K562 (cell line): ENCODE measurements at regions not wholly inside any gene's neighbourhood (a gene's known extent, or its start where the extent isn't known, plus 50 kb on each side); places are given as distances from the start of the nearest gene placed in this dataset.

ENCODE experiments used
- ATAC-seq: fragments of 200-7000 bp; cut with Tn5 transposase; 3 replicates; pipeline ENCODE4 v1.9.1; 2020; ENCODE audit warnings: moderate library complexity
- BruUV-seq: library from RNA; stranded (reverse); fragments of 400-500 nt; replicated peaks from 2 replicates; lab custom pipeline; 2021; lab: Mats Ljungman, UMichigan
- CTCF ChIA-PET: fragments of 300-600 bp; formaldehyde crosslinking; extraction: SDS; loops from one replicate; lab custom pipeline; 2021; ENCODE audit warnings: low intra/inter-chr PET ratio; lab: Yijun Ruan, JAX
- POLR2A ChIA-PET: fragments of 300-600, 350-650 bp; sonication (Branson Sonifier 250); formaldehyde crosslinking; extraction: SDS; loops from one replicate; lab custom pipeline; 2021; ENCODE audit warnings: antibody characterized with exemption, inconsistent platforms; lab: Yijun Ruan, JAX
- DNase-seq, 4 experiments: peaks; one replicate each; pipeline versions ENCODE4 v3.0.0 to v3.0.0-alpha.2; 2011 to 2018; ENCODE audit warnings: low spot score in 3 of 4, mixed read lengths in 3 of 4; ENCODE audit errors: extremely low read depth in 1 of 4
- FAIRE-seq: peaks from 2 replicates; lab custom pipeline; 2011; peaks lifted over from hg19 to GRCh38; lab: Jason Lieb, UNC
- H2AFZ ChIP-seq: 2 replicates; pipeline ENCODE4 v1.6.0; 2011; ENCODE audit warnings: low read depth, low read length, control low read depth, inconsistent platforms
- H3K27ac ChIP-seq: fragments of 200-600 bp; 3 replicates; pipeline ENCODE4 v1.8.0; 2011; ENCODE audit warnings: low read depth, mild to moderate bottlenecking, control low read depth, inconsistent platforms, low read length, moderate library complexity, mixed read lengths; ENCODE audit errors: extremely low read depth
- H3K27me3 ChIP-seq, 2 experiments: fragments of 300-600 bp in 1 of 2; 2 replicates in 1 of 2; 3 replicates in 1 of 2; pipeline versions ENCODE4 v1.6.0 to v1.8.0; 2011; ENCODE audit warnings: inconsistent platforms in 2 of 2, low read length in 2 of 2, mild to moderate bottlenecking in 1 of 2, mixed read lengths in 1 of 2, moderate library complexity in 1 of 2; ENCODE audit not compliant: control insufficient read depth in 2 of 2, insufficient read depth in 2 of 2
- H3K36me3 ChIP-seq: fragments of 300-600 bp; 3 replicates; pipeline ENCODE4 v1.8.0; 2011; ENCODE audit warnings: mild to moderate bottlenecking, low read length, inconsistent platforms; ENCODE audit not compliant: control insufficient read depth, insufficient read depth
- H3K4me1 ChIP-seq, 2 experiments: fragments of 200-600 bp in 1 of 2; replicated peaks in 1 of 2; 2 replicates in 1 of 2; 3 replicates in 1 of 2; pipeline versions ENCODE4 v1.5.1 to v1.8.0; 2011; ENCODE audit warnings: inconsistent platforms in 2 of 2, low read length in 2 of 2, mild to moderate bottlenecking in 1 of 2, mixed read lengths in 1 of 2, moderate library complexity in 1 of 2; ENCODE audit not compliant: control insufficient read depth in 2 of 2, insufficient read depth in 2 of 2
- H3K4me2 ChIP-seq: 2 replicates; pipeline ENCODE4 v1.6.1; 2011; ENCODE audit warnings: low read length, control low read depth, inconsistent platforms, mixed read lengths; ENCODE audit not compliant: insufficient read depth
- H3K4me3 ChIP-seq: fragments of 200-600 bp; sonication (generic), shearing (Covaris generic); 2 replicates; pipeline ENCODE4 v1.5.1; 2016; ENCODE audit warnings: control low read depth, inconsistent platforms
- H3K79me2 ChIP-seq: fragments of 200-600 bp; 3 replicates; pipeline ENCODE4 v1.8.0; 2011; ENCODE audit warnings: low read length, inconsistent platforms; ENCODE audit not compliant: control insufficient read depth, insufficient read depth
- H3K9ac ChIP-seq, 2 experiments: 2 replicates each; pipeline versions ENCODE4 v1.6.0 to v1.6.1; 2011; ENCODE audit warnings: low read depth in 2 of 2, low read length in 2 of 2, control low read depth in 1 of 2, inconsistent platforms in 1 of 2, mild to moderate bottlenecking in 1 of 2, mixed read lengths in 1 of 2; ENCODE audit not compliant: insufficient read depth in 1 of 2
- H3K9me1 ChIP-seq: one replicate; pipeline ENCODE4 v1.6.0; 2011; ENCODE audit warnings: inconsistent platforms, mild to moderate bottlenecking, low read length, moderate library complexity; ENCODE audit not compliant: control insufficient read depth, insufficient read depth
- H3K9me3 ChIP-seq: replicated peaks from 2 replicates; pipeline ENCODE4 v1.5.1; 2011; ENCODE audit warnings: low read depth, low read length, inconsistent platforms; ENCODE audit not compliant: control insufficient read depth, insufficient read depth
- H4K20me1 ChIP-seq: replicated peaks from 2 replicates; pipeline ENCODE4 v1.6.1; 2011; ENCODE audit warnings: low read length, inconsistent platforms, mixed read lengths; ENCODE audit not compliant: control insufficient read depth, insufficient read depth
- ASH1L ChIP-seq: fragments of 450-650 bp; IDR thresholded peaks from 2 replicates; pipeline ENCODE4 v1.6.1; 2018; ENCODE audit warnings: borderline replicate concordance, mild to moderate bottlenecking, low read depth; ENCODE audit not compliant: partially characterized antibody
- CREM ChIP-seq: IDR thresholded peaks from 2 replicates; pipeline ENCODE4 v1.6.1; 2014; ENCODE audit warnings: antibody characterized with exemption, low read depth
- DACH1 ChIP-seq: fragments of 450-650 bp; IDR thresholded peaks from 2 replicates; pipeline ENCODE4 v1.6.1; 2018; ENCODE audit not compliant: partially characterized antibody
- HDAC1 ChIP-seq, 2 experiments: fragments of 450-650 bp; IDR thresholded peaks; 2 replicates each; pipeline ENCODE4 v1.6.1; 2016 to 2017; ENCODE audit warnings: inconsistent platforms in 1 of 2, mild to moderate bottlenecking in 1 of 2, moderate library complexity in 1 of 2
- HDAC2 ChIP-seq: fragments of 450-650 bp; IDR thresholded peaks from 2 replicates; pipeline ENCODE4 v1.6.1; 2016; ENCODE audit warnings: mild to moderate bottlenecking
- KAT8 ChIP-seq: fragments of 450-650 bp; IDR thresholded peaks from 2 replicates; pipeline ENCODE4 v1.6.1; 2016; ENCODE audit warnings: low read depth, mild to moderate bottlenecking
- PRMT5 ChIP-seq: sonication (generic); formaldehyde crosslinking; IDR thresholded peaks from 2 replicates; pipeline ENCODE4 v1.5.0; 2020; ENCODE audit warnings: missing genetic modification reagents
- RCOR1 ChIP-seq, 2 experiments: IDR thresholded peaks; 2 replicates each; pipeline ENCODE4 v1.6.1; 2012; ENCODE audit warnings: low read depth in 2 of 2, low read length in 2 of 2, borderline replicate concordance in 1 of 2, improper control_type of control experiment in 1 of 2
- ZNF263 ChIP-seq: sonication (generic); formaldehyde crosslinking; IDR thresholded peaks from 2 replicates; pipeline ENCODE4 v1.8.0; 2022; ENCODE audit warnings: mild to moderate bottlenecking, missing genetic modification reagents, borderline replicate concordance
- ZNF766 ChIP-seq: fragments of 200-800 bp; sonication (Bioruptor generic); conservative IDR thresholded peaks from 2 replicates; pipeline ENCODE4 v1.6.1; 2016; ENCODE audit warnings: missing genetic modification characterization, missing compliant biosample characterization
- WGBS: fragments of 100-300 bp; shearing (Covaris generic); methylation state at CpG from one replicate; pipeline ENCODE4 v1.1.6; 2016; ENCODE audit warnings: low coverage, mixed read lengths; ENCODE audit not compliant: insufficient coverage; ENCODE audit errors: missing lambda C conversion rate; 5-methylcytosine and 5-hydroxymethylcytosine counted together
- in situ Hi-C: fragments of 300-500 bp; cut with MboI; formaldehyde crosslinking; loops from 4 replicates; pipeline ENCODE4 v1.15.0; 2018; ENCODE audit warnings: inconsistent platforms, mixed read lengths
- intact Hi-C: fragments of 100-400 bp; cut with micrococcal nuclease; formaldehyde crosslinking; loops from 2 replicates; pipeline ENCODE4 v1.14.2; 2022
- TF ChIP-seq, protein P1 (sequence below), 2 experiments: fragments of 450-650 bp; IDR thresholded peaks; 2 replicates each; pipeline ENCODE4 v1.6.1; 2018; ENCODE audit warnings: mild to moderate bottlenecking in 2 of 2, low read depth in 1 of 2; ENCODE audit not compliant: partially characterized antibody in 2 of 2
- TF ChIP-seq, protein P2 (sequence below): sonication (generic); formaldehyde crosslinking; IDR thresholded peaks from 2 replicates; pipeline ENCODE4 v1.8.0; 2022; ENCODE audit warnings: missing genetic modification reagents, mild to moderate bottlenecking, moderate library complexity, borderline replicate concordance
- TF ChIP-seq, protein P3 (sequence below): sonication (generic); formaldehyde crosslinking; IDR thresholded peaks from 2 replicates; pipeline ENCODE4 v1.8.0; 2022; ENCODE audit warnings: mild to moderate bottlenecking, missing genetic modification reagents

DNA sequence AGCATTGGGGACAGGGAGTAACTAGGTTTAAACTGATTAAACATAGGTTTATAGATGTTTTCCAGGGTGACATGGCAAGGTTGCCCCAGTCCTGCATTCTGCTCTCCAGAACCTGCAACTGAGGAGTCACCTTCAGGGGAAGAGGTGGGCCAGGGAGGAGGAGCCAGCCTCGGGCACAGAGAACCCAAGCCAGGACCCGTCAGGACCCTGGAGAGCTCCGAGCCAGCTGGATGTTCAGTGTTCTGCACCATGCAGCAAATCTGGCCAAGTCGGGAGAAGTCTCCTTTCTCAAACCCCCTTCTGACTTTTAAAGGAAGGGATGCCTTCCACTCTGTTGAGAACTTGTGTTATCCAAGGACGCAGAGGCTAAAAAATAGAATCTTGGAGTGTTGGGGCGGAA, 62.1 kb upstream of the SLC6A11 start:
- no peak overlapping the region for H3K4me3 ChIP-seq
- in situ Hi-C loops (loop anchor here (25.0 kb wide), 1 partner anchor 908 kb away; no protein-coding TSS in a partner anchor), intact Hi-C loops (loop anchor here (10.0 kb wide), 1 partner anchor 231 kb away; no protein-coding TSS in a partner anchor)
- ChIA-PET CTCF (no interaction called here), POLR2A (no interaction called here)
- H4K20me1 ChIP-seq: peaks cover 2% of the 10 kb centered on the region; the same call in 1 of the 2 replicates
- FAIRE-seq (peak; percentile 75), ATAC-seq (peak; percentile 67), DNase-seq (peak; percentile 55 to 68 (median 61))
- H3K4me1 ChIP-seq: no peaks in the 10 kb centered on the region
- no peak overlapping the region for H2AFZ ChIP-seq
- no peaks in the 10 kb centered on the region for H3K36me3 ChIP-seq
- no peak overlapping the region for H3K9ac ChIP-seq
- H3K9me1 ChIP-seq: no peaks in the 10 kb centered on the region
- BruUV-seq: no TSS peak
- no peaks in the 10 kb centered on the region; a peak in 1 of 5 replicates for H3K27me3 ChIP-seq
- no peak overlapping the region for H3K4me2 ChIP-seq
- no peaks in the 10 kb centered on the region for H3K9me3 ChIP-seq
- no peaks in the 10 kb centered on the region for H3K79me2 ChIP-seq
- 0% methylated on average over 6 of the region's 6 CpGs for WGBS
- no peak overlapping the region for H3K27ac ChIP-seq
- TF ChIP-seq, protein P1, sequence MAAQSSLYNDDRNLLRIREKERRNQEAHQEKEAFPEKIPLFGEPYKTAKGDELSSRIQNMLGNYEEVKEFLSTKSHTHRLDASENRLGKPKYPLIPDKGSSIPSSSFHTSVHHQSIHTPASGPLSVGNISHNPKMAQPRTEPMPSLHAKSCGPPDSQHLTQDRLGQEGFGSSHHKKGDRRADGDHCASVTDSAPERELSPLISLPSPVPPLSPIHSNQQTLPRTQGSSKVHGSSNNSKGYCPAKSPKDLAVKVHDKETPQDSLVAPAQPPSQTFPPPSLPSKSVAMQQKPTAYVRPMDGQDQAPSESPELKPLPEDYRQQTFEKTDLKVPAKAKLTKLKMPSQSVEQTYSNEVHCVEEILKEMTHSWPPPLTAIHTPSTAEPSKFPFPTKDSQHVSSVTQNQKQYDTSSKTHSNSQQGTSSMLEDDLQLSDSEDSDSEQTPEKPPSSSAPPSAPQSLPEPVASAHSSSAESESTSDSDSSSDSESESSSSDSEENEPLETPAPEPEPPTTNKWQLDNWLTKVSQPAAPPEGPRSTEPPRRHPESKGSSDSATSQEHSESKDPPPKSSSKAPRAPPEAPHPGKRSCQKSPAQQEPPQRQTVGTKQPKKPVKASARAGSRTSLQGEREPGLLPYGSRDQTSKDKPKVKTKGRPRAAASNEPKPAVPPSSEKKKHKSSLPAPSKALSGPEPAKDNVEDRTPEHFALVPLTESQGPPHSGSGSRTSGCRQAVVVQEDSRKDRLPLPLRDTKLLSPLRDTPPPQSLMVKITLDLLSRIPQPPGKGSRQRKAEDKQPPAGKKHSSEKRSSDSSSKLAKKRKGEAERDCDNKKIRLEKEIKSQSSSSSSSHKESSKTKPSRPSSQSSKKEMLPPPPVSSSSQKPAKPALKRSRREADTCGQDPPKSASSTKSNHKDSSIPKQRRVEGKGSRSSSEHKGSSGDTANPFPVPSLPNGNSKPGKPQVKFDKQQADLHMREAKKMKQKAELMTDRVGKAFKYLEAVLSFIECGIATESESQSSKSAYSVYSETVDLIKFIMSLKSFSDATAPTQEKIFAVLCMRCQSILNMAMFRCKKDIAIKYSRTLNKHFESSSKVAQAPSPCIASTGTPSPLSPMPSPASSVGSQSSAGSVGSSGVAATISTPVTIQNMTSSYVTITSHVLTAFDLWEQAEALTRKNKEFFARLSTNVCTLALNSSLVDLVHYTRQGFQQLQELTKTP (IDR thresholded peaks at IDR 0.05; ENCODE audit: low read depth in 1 of 2, partially characterized antibody in 2 of 2): peak in 1 of 2 experiments; percentile 72
- TF ChIP-seq PRMT5 (CRISPR knock-in tag): peak; percentile 87; the same call in 1 of the 2 replicates
- TF ChIP-seq DACH1: peak; percentile 43
- TF ChIP-seq HDAC1 (IDR thresholded peaks at IDR 0.05): 0 out of 4 replicates have a peak, but pooled peaks of 1 of the 2 experiments have one; percentile 21
- TF ChIP-seq KAT8: no peak
- peak; percentile 31; the same call in 1 of the 2 replicates for TF ChIP-seq ZNF263 (CRISPR knock-in tag)
- TF ChIP-seq, protein P2, sequence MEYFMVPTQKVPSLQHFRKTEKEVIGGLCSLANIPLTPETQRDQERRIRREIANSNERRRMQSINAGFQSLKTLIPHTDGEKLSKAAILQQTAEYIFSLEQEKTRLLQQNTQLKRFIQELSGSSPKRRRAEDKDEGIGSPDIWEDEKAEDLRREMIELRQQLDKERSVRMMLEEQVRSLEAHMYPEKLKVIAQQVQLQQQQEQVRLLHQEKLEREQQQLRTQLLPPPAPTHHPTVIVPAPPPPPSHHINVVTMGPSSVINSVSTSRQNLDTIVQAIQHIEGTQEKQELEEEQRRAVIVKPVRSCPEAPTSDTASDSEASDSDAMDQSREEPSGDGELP (CRISPR knock-in tag): peak; percentile 94
- TF ChIP-seq RCOR1 (IDR thresholded peaks at IDR 0.05; ENCODE audit: borderline replicate concordance in 1 of 2, low read depth in 2 of 2, low read length in 2 of 2): peak in 1 of 2 experiments; percentile 54; a peak in 1 of 4 replicates
- no peak for TF ChIP-seq ASH1L
- 0 out of 2 replicates have a peak, but pooled peaks have one; percentile 24 for TF ChIP-seq ZNF766
- TF ChIP-seq, protein P3, sequence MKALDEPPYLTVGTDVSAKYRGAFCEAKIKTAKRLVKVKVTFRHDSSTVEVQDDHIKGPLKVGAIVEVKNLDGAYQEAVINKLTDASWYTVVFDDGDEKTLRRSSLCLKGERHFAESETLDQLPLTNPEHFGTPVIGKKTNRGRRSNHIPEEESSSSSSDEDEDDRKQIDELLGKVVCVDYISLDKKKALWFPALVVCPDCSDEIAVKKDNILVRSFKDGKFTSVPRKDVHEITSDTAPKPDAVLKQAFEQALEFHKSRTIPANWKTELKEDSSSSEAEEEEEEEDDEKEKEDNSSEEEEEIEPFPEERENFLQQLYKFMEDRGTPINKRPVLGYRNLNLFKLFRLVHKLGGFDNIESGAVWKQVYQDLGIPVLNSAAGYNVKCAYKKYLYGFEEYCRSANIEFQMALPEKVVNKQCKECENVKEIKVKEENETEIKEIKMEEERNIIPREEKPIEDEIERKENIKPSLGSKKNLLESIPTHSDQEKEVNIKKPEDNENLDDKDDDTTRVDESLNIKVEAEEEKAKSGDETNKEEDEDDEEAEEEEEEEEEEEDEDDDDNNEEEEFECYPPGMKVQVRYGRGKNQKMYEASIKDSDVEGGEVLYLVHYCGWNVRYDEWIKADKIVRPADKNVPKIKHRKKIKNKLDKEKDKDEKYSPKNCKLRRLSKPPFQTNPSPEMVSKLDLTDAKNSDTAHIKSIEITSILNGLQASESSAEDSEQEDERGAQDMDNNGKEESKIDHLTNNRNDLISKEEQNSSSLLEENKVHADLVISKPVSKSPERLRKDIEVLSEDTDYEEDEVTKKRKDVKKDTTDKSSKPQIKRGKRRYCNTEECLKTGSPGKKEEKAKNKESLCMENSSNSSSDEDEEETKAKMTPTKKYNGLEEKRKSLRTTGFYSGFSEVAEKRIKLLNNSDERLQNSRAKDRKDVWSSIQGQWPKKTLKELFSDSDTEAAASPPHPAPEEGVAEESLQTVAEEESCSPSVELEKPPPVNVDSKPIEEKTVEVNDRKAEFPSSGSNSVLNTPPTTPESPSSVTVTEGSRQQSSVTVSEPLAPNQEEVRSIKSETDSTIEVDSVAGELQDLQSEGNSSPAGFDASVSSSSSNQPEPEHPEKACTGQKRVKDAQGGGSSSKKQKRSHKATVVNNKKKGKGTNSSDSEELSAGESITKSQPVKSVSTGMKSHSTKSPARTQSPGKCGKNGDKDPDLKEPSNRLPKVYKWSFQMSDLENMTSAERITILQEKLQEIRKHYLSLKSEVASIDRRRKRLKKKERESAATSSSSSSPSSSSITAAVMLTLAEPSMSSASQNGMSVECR (CRISPR knock-in tag): 0 out of 2 replicates have a peak, but pooled peaks have one; percentile 46
- no peak for TF ChIP-seq CREM
- peak; percentile 28; the same call in 1 of the 2 replicates for TF ChIP-seq HDAC2
